H1 (cell line): ENCODE measurements at regions not wholly inside any gene's neighbourhood (a gene's known extent, or its start where the extent isn't known, plus 50 kb on each side); places are given as distances from the start of the nearest gene placed in this dataset.

Source experiments
- CREB1 ChIP-seq: IDR thresholded peaks from 2 replicates; pipeline ENCODE4 v1.6.1; 2012; ENCODE audit warnings: inconsistent platforms
- CTCF ChIP-seq, 3 experiments: IDR thresholded peaks; 1 replicate in 2 of 3; 2 replicates in 1 of 3; pipeline versions ENCODE4 v1.5.1 to v1.6.1; 2011; ENCODE audit warnings: low read length in 3 of 3, mild to moderate bottlenecking in 3 of 3, inconsistent platforms in 2 of 3, low read depth in 1 of 3, moderate library complexity in 1 of 3; ENCODE audit not compliant: insufficient read depth in 1 of 3; ENCODE audit errors: control extremely low read depth in 1 of 3
- POLR2A ChIP-seq, 2 experiments: IDR thresholded peaks; 1 replicate in 1 of 2; 2 replicates in 1 of 2; pipeline ENCODE4 v1.6.1; 2011; ENCODE audit warnings: low read depth in 2 of 2, low read length in 2 of 2, mild to moderate bottlenecking in 2 of 2; ENCODE audit errors: control extremely low read depth in 1 of 2
- POLR2AphosphoS5 ChIP-seq: IDR thresholded peaks from 2 replicates; pipeline ENCODE4 v1.6.1; 2011; ENCODE audit warnings: low read depth, low read length
- TCF12 ChIP-seq: IDR thresholded peaks from 2 replicates; pipeline ENCODE4 v1.6.1; 2011; ENCODE audit warnings: low read depth, mild to moderate bottlenecking, low read length

GRCh38 chr18:73264562-73264921 lies 396.8 kb upstream of the NETO1 start:
- TF ChIP-seq POLR2A (IDR thresholded peaks at IDR 0.05; ENCODE audit: control extremely low read depth in 1 of 2, low read depth in 2 of 2, low read length in 2 of 2) (no peak), TCF12 (no peak), CTCF (IDR thresholded peaks at IDR 0.05; ENCODE audit: control extremely low read depth in 1 of 3, insufficient read depth in 1 of 3, low read depth in 1 of 3, low read length in 3 of 3) (no peak), POLR2AphosphoS5 (no peak), CREB1 (no peak)
